HEK293 (cell line): ENCODE measurements at regions not wholly inside any gene's neighbourhood (a gene's known extent, or its start where the extent isn't known, plus 50 kb on each side); places are given as distances from the start of the nearest gene placed in this dataset.

ENCODE experiments used
- EGR2 ChIP-seq: fragments of 450-650 bp; formaldehyde crosslinking; IDR thresholded peaks from 2 replicates; pipeline ENCODE4 v1.5.1; 2016; ENCODE audit warnings: low read depth, missing biosample characterization, missing genetic modification characterization
- MZF1 ChIP-seq: fragments of 450-650 bp; formaldehyde crosslinking; IDR thresholded peaks from 2 replicates; pipeline ENCODE4 v1.5.1; 2017; ENCODE audit warnings: missing biosample characterization, missing genetic modification characterization, borderline replicate concordance
- SCRT1 ChIP-seq: fragments of 450-650 bp; formaldehyde crosslinking; IDR thresholded peaks from 2 replicates; pipeline ENCODE4 v1.5.1; 2016; ENCODE audit warnings: missing biosample characterization, missing genetic modification characterization, borderline replicate concordance
- SCRT2 ChIP-seq: fragments of 450-650 bp; formaldehyde crosslinking; IDR thresholded peaks from 2 replicates; pipeline ENCODE4 v1.5.1; 2016; ENCODE audit warnings: missing biosample characterization, missing genetic modification characterization
- SP7 ChIP-seq: fragments of 450-650 bp; formaldehyde crosslinking; IDR thresholded peaks from 2 replicates; pipeline ENCODE4 v1.5.1; 2016; ENCODE audit warnings: missing biosample characterization, missing genetic modification characterization
- WT1 ChIP-seq: fragments of 450-650 bp; formaldehyde crosslinking; IDR thresholded peaks from 2 replicates; pipeline ENCODE4 v1.5.1; 2016; ENCODE audit warnings: missing biosample characterization, missing genetic modification characterization
- ZBTB17 ChIP-seq: fragments of 450-650 bp; formaldehyde crosslinking; IDR thresholded peaks from 2 replicates; pipeline ENCODE4 v1.5.1; 2016; ENCODE audit warnings: missing biosample characterization, missing genetic modification characterization
- ZBTB20 ChIP-seq: fragments of 450-650 bp; formaldehyde crosslinking; IDR thresholded peaks from 2 replicates; pipeline ENCODE4 v1.5.1; 2016; ENCODE audit warnings: missing biosample characterization, missing genetic modification characterization
- ZBTB8A ChIP-seq: fragments of 450-650 bp; formaldehyde crosslinking; IDR thresholded peaks from 2 replicates; pipeline ENCODE4 v1.5.1; 2016; ENCODE audit warnings: missing biosample characterization, missing genetic modification characterization
- ZEB2 ChIP-seq: fragments of 450-650 bp; formaldehyde crosslinking; IDR thresholded peaks from 2 replicates; pipeline ENCODE4 v1.5.1; 2016; ENCODE audit warnings: missing biosample characterization, missing genetic modification characterization
- ZFP41 ChIP-seq: fragments of 450-650 bp; formaldehyde crosslinking; IDR thresholded peaks from 2 replicates; pipeline ENCODE4 v1.5.1; 2016; ENCODE audit warnings: missing biosample characterization, missing genetic modification characterization, borderline replicate concordance
- ZNF23 ChIP-seq: fragments of 450-650 bp; formaldehyde crosslinking; IDR thresholded peaks from 2 replicates; pipeline ENCODE4 v1.5.1; 2016; ENCODE audit warnings: missing biosample characterization, missing genetic modification characterization, borderline replicate concordance
- ZNF302 ChIP-seq: fragments of 450-650 bp; formaldehyde crosslinking; IDR thresholded peaks from 2 replicates; pipeline ENCODE4 v1.5.1; 2016; ENCODE audit warnings: missing biosample characterization, missing genetic modification characterization, low read depth
- ZNF335 ChIP-seq: fragments of 450-650 bp; formaldehyde crosslinking; conservative IDR thresholded peaks from 2 replicates; pipeline ENCODE4 v1.5.1; 2016; ENCODE audit warnings: missing biosample characterization, missing genetic modification characterization
- ZNF629 ChIP-seq: fragments of 450-650 bp; formaldehyde crosslinking; IDR thresholded peaks from 2 replicates; pipeline ENCODE4 v1.5.1; 2017; ENCODE audit warnings: missing biosample characterization, missing genetic modification characterization
- TF ChIP-seq, protein P1 (sequence below): fragments of 450-650 bp; formaldehyde crosslinking; IDR thresholded peaks from 2 replicates; pipeline ENCODE4 v1.5.1; 2017; ENCODE audit warnings: missing biosample characterization, missing genetic modification characterization
- TF ChIP-seq, protein P2 (sequence below): fragments of 450-650 bp; IDR thresholded peaks from 2 replicates; pipeline ENCODE4 v1.5.1; 2018; ENCODE audit warnings: missing biosample characterization, mild to moderate bottlenecking, missing genetic modification characterization
- TF ChIP-seq, protein P3 (sequence below): fragments of 450-650 bp; formaldehyde crosslinking; IDR thresholded peaks from 2 replicates; pipeline ENCODE4 v1.5.1; 2016; ENCODE audit warnings: missing biosample characterization, missing genetic modification characterization
- TF ChIP-seq, protein P4 (sequence below): fragments of 450-650 bp; formaldehyde crosslinking; IDR thresholded peaks from 2 replicates; pipeline ENCODE4 v1.5.1; 2016; ENCODE audit warnings: missing biosample characterization, missing genetic modification characterization
- TF ChIP-seq, protein P5 (sequence below): fragments of 450-650 bp; formaldehyde crosslinking; IDR thresholded peaks from 2 replicates; pipeline ENCODE4 v1.5.1; 2017; ENCODE audit warnings: missing biosample characterization, missing genetic modification characterization
- TF ChIP-seq, protein P6 (sequence below): fragments of 450-650 bp; formaldehyde crosslinking; IDR thresholded peaks from 2 replicates; pipeline ENCODE4 v1.5.1; 2016; ENCODE audit warnings: missing biosample characterization, missing genetic modification characterization
- TF ChIP-seq, protein P7 (sequence below): fragments of 450-650 bp; formaldehyde crosslinking; IDR thresholded peaks from 2 replicates; pipeline ENCODE4 v1.5.1; 2016; ENCODE audit warnings: missing biosample characterization, missing genetic modification characterization
- TF ChIP-seq, protein P8 (sequence below): fragments of 450-650 bp; formaldehyde crosslinking; IDR thresholded peaks from 2 replicates; pipeline ENCODE4 v1.5.1; 2016; ENCODE audit warnings: missing biosample characterization, missing genetic modification characterization

DNA sequence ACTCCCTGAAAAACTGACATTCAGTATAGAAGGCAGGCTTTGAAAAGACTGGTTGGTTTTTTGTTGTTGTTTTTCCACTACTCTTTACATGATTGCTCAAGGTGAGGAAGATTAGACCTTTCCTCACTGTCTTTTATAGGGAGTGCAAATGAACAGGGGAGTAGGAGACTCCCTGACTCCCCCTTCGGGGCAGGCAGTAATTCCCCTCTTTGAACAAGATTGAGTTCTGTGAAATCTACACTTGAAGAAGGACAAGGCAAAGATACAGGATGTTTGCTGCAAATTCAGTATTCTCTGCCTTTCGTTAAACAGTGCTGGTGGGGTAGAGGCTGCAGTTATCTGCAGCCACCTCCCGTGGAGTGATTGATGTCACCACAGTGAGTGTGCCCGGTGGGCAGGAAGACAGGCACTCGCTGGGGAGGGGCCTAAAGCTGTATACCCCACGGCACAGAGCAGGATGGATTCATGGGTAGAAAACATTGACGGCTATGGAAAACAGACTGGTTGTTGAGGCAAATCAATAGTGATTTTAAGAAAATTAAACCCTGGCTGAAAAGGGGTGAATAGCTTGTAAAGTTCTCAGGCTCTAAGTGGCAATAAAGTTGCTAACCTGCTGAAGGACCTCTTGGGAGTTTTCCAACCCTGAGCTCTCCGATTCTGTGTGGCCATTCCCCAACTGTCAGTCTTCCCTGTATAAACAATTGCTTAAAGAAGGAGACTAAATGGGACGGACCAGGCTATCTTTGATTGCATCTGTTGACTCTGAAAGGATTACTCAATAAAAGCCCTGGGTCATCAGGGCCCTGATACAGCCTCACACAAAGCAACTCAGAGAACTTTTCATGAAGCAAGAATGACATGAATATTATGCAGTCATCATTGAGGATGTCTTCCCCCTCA lies 308.3 kb downstream of the TBC1D4 start (continued):
- TF ChIP-seq, protein P1, sequence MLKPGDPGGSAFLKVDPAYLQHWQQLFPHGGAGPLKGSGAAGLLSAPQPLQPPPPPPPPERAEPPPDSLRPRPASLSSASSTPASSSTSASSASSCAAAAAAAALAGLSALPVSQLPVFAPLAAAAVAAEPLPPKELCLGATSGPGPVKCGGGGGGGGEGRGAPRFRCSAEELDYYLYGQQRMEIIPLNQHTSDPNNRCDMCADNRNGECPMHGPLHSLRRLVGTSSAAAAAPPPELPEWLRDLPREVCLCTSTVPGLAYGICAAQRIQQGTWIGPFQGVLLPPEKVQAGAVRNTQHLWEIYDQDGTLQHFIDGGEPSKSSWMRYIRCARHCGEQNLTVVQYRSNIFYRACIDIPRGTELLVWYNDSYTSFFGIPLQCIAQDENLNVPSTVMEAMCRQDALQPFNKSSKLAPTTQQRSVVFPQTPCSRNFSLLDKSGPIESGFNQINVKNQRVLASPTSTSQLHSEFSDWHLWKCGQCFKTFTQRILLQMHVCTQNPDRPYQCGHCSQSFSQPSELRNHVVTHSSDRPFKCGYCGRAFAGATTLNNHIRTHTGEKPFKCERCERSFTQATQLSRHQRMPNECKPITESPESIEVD (tag by site-specific recombination), result 0 out of 2 replicates have a peak, but pooled peaks have one; percentile 26
- TF ChIP-seq SP7 (tag by site-specific recombination) (peak; percentile 78), MZF1 (tag by site-specific recombination) (peak; percentile 92), ZNF23 (tag by site-specific recombination) (no peak), ZNF335 (tag by site-specific recombination) (peak; percentile 82), SCRT2 (tag by site-specific recombination) (no peak), ZBTB20 (tag by site-specific recombination) (no peak), ZNF302 (tag by site-specific recombination) (no peak), ZEB2 (tag by site-specific recombination) (no peak), ZFP41 (no peak), SCRT1 (tag by site-specific recombination) (peak; percentile 28; the same call in 1 of the 2 replicates), ZNF629 (no peak), ZBTB17 (tag by site-specific recombination) (peak; percentile 54), ZBTB8A (no peak), WT1 (tag by site-specific recombination) (peak; percentile 94), EGR2 (tag by site-specific recombination) (no peak)
- TF ChIP-seq, protein P2, sequence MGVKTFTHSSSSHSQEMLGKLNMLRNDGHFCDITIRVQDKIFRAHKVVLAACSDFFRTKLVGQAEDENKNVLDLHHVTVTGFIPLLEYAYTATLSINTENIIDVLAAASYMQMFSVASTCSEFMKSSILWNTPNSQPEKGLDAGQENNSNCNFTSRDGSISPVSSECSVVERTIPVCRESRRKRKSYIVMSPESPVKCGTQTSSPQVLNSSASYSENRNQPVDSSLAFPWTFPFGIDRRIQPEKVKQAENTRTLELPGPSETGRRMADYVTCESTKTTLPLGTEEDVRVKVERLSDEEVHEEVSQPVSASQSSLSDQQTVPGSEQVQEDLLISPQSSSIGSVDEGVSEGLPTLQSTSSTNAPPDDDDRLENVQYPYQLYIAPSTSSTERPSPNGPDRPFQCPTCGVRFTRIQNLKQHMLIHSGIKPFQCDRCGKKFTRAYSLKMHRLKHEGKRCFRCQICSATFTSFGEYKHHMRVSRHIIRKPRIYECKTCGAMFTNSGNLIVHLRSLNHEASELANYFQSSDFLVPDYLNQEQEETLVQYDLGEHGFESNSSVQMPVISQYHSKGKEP, result peak; percentile 95
- TF ChIP-seq, protein P3, sequence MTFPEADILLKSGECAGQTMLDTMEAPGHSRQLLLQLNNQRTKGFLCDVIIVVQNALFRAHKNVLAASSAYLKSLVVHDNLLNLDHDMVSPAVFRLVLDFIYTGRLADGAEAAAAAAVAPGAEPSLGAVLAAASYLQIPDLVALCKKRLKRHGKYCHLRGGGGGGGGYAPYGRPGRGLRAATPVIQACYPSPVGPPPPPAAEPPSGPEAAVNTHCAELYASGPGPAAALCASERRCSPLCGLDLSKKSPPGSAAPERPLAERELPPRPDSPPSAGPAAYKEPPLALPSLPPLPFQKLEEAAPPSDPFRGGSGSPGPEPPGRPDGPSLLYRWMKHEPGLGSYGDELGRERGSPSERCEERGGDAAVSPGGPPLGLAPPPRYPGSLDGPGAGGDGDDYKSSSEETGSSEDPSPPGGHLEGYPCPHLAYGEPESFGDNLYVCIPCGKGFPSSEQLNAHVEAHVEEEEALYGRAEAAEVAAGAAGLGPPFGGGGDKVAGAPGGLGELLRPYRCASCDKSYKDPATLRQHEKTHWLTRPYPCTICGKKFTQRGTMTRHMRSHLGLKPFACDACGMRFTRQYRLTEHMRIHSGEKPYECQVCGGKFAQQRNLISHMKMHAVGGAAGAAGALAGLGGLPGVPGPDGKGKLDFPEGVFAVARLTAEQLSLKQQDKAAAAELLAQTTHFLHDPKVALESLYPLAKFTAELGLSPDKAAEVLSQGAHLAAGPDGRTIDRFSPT, result peak; percentile 83; the same call in 1 of the 2 replicates
- TF ChIP-seq, protein P4, sequence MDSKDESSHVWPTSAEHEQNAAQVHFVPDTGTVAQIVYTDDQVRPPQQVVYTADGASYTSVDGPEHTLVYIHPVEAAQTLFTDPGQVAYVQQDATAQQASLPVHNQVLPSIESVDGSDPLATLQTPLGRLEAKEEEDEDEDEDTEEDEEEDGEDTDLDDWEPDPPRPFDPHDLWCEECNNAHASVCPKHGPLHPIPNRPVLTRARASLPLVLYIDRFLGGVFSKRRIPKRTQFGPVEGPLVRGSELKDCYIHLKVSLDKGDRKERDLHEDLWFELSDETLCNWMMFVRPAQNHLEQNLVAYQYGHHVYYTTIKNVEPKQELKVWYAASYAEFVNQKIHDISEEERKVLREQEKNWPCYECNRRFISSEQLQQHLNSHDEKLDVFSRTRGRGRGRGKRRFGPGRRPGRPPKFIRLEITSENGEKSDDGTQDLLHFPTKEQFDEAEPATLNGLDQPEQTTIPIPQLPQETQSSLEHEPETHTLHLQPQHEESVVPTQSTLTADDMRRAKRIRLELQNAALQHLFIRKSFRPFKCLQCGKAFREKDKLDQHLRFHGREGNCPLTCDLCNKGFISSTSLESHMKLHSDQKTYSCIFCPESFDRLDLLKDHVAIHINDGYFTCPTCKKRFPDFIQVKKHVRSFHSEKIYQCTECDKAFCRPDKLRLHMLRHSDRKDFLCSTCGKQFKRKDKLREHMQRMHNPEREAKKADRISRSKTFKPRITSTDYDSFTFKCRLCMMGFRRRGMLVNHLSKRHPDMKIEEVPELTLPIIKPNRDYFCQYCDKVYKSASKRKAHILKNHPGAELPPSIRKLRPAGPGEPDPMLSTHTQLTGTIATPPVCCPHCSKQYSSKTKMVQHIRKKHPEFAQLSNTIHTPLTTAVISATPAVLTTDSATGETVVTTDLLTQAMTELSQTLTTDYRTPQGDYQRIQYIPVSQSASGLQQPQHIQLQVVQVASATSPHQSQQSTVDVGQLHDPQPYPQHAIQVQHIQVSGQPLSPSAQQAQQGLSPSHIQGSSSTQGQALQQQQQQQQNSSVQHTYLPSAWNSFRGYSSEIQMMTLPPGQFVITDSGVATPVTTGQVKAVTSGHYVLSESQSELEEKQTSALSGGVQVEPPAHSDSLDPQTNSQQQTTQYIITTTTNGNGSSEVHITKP (tag by site-specific recombination), result peak; percentile 53; the same call in 1 of the 2 replicates
- TF ChIP-seq, protein P5, sequence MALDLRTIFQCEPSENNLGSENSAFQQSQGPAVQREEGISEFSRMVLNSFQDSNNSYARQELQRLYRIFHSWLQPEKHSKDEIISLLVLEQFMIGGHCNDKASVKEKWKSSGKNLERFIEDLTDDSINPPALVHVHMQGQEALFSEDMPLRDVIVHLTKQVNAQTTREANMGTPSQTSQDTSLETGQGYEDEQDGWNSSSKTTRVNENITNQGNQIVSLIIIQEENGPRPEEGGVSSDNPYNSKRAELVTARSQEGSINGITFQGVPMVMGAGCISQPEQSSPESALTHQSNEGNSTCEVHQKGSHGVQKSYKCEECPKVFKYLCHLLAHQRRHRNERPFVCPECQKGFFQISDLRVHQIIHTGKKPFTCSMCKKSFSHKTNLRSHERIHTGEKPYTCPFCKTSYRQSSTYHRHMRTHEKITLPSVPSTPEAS (tag by site-specific recombination), result no peak
- TF ChIP-seq, protein P6, sequence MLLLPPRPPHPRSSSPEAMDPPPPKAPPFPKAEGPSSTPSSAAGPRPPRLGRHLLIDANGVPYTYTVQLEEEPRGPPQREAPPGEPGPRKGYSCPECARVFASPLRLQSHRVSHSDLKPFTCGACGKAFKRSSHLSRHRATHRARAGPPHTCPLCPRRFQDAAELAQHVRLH (tag by site-specific recombination), result no peak
- TF ChIP-seq, protein P7, sequence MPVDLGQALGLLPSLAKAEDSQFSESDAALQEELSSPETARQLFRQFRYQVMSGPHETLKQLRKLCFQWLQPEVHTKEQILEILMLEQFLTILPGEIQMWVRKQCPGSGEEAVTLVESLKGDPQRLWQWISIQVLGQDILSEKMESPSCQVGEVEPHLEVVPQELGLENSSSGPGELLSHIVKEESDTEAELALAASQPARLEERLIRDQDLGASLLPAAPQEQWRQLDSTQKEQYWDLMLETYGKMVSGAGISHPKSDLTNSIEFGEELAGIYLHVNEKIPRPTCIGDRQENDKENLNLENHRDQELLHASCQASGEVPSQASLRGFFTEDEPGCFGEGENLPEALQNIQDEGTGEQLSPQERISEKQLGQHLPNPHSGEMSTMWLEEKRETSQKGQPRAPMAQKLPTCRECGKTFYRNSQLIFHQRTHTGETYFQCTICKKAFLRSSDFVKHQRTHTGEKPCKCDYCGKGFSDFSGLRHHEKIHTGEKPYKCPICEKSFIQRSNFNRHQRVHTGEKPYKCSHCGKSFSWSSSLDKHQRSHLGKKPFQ (tag by site-specific recombination), result no peak; the same call in 1 of the 2 replicates
- TF ChIP-seq, protein P8, sequence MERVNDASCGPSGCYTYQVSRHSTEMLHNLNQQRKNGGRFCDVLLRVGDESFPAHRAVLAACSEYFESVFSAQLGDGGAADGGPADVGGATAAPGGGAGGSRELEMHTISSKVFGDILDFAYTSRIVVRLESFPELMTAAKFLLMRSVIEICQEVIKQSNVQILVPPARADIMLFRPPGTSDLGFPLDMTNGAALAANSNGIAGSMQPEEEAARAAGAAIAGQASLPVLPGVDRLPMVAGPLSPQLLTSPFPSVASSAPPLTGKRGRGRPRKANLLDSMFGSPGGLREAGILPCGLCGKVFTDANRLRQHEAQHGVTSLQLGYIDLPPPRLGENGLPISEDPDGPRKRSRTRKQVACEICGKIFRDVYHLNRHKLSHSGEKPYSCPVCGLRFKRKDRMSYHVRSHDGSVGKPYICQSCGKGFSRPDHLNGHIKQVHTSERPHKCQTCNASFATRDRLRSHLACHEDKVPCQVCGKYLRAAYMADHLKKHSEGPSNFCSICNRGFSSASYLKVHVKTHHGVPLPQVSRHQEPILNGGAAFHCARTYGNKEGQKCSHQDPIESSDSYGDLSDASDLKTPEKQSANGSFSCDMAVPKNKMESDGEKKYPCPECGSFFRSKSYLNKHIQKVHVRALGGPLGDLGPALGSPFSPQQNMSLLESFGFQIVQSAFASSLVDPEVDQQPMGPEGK (tag by site-specific recombination), result peak; percentile 34; the same call in 1 of the 2 replicates
